Stimulated activated CD8-positive, alpha-beta memory T cell treated with anti-CD3 and anti-CD28 coated beads, Interleukin-15, amount 100 ng/mL, for 48 hours (primary cell): ENCODE measurements at regions not wholly inside any gene's neighbourhood (a gene's known extent, or its start where the extent isn't known, plus 50 kb on each side); places are given as distances from the start of the nearest gene placed in this dataset.

Source experiments
- DNase-seq, 2 donors: peaks; one replicate each; pipeline ENCODE4 v3.0.0-alpha.2; 2020; ENCODE audit warnings: low read depth in 2 of 2

- DNase-seq = no peak
These were observed 106.3 kb downstream of the MTNR1B start for GRCh38 chr11:93075782-93076181.

DNA sequence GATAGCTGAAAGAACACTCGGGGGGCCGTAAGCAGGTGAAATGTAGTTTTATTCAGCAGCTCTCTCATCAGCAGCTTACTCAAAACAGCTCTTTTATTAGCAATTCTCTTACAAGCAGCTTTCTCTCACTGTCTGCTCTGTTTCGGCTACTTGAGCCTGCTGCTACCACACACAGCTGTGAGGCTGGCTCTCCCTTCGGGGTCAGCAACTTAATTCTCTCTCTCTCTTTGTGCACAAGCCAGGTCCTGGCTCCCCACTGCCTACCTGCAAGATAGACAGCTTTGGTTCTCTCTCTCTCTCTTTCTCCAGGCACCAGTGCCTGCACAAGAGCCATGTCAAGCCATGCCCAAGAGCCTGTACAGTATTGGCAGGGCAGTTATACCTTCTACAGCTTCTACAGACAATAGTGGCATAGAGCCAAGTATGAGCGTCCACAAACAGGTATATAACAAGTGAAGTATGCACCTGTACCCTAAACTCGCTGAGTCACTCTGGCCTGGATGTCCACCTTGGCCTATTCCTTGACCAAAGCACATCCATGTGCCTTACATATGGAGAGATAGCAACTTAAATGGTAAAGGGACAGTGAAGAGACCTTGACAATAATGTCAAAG, 110.8 kb downstream of the MTNR1B start:
- no peak for DNase-seq

DNA sequence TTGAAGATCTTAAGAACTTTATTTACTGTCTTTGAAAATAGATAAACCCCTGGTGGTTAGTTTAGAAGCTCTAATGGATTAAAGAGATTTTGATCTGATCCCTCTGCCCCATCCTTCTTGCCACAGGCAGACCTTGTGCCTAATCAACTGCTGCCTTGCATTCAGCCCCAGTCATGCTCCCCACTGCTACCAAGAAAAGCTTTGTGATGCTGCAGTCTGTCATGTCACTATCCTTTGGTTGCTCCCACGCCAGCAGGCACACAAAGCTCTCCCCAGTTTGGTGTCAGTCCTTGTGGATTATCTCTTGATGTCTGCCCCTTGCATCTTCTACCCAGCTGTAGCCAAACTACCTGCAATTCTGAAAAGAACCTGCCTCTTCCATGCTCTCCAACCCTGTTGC, 112.2 kb downstream of the MTNR1B start:
- no peak for DNase-seq

GRCh38 chr11:93082900-93083299, 113.4 kb downstream of the MTNR1B start:
- DNase-seq = no peak

DNA sequence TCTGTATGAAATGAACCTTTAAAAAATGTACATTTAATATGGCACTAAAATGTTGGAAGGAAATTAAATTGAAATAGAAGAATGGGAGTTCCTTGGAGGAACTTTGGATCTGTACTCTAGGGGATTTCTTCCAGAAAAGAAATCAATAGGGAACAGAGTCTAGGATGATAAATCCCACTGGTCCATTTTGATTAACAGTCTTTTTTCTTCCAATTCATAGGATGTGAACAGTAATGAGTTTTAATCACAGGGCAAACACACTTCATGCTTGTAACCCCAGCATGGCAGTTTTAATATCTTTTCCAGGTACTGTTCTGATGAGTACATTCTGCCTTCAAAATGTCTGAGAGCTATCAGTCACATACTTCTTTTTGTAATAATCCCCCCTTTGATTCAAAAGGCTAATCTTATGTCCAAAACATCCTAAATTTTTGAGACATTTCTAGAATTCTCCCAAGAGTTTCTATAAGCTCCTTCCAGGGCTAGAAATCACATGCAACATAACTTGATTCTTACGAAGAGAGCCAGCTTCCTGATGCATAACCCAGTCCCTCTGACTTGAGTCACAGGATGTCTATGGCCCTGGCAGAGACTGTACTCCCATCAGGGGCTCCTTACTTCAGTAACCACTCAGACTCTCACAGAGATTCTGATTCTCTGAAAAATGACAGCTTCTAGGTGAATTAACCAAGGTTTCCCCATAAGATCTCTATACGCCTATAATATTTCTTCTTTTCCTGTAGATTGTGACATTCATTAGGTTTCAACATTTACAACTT, 112.9 kb downstream of the SLC36A4 start:
- DNase-seq = no peak

- DNase-seq = no peak
These were observed 108.2 kb downstream of the SLC36A4 start for GRCh38 chr11:93089474-93090102.
